Neural cell (in vitro differentiated cells): ENCODE measurements at regions not wholly inside any gene's neighbourhood (a gene's known extent, or its start where the extent isn't known, plus 50 kb on each side); places are given as distances from the start of the nearest gene placed in this dataset.

ENCODE experiments used
- H2AFZ ChIP-seq: fragments of 200-600, 300-800 bp; sonication (generic), shearing (Covaris generic); 2 replicates; pipeline ENCODE4 v1.6.0; 2014; ENCODE audit warnings: low read depth, mild to moderate bottlenecking, antibody characterized with exemption, low read length, moderate library complexity
- H3F3A ChIP-seq: fragments of 200-600 bp; shearing (Covaris generic); 2 replicates; pipeline ENCODE4 v1.6.1; 2016; ENCODE audit warnings: mild to moderate bottlenecking, moderate library complexity, mixed read lengths, antibody characterized with exemption, low read length; ENCODE audit not compliant: insufficient read depth, poor library complexity, severe bottlenecking
- H3K27ac ChIP-seq: fragments of 200-600, 300-800 bp; sonication (generic), shearing (Covaris generic); 2 replicates; pipeline ENCODE4 v1.5.1; 2014; ENCODE audit warnings: mild to moderate bottlenecking, low read length, moderate library complexity
- H3K27me3 ChIP-seq: fragments of 300-800, 200-600 bp; sonication (generic), shearing (Covaris generic); 2 replicates; pipeline ENCODE4 v1.6.0; 2014; ENCODE audit warnings: mild to moderate bottlenecking, low read depth, low read length, moderate library complexity; ENCODE audit not compliant: insufficient read depth
- H3K36me3 ChIP-seq: fragments of 300-800, 200-600 bp; sonication (generic), shearing (Covaris generic); 2 replicates; pipeline ENCODE4 v1.5.1; 2014; ENCODE audit warnings: mild to moderate bottlenecking, antibody characterized with exemption, low read length, moderate library complexity; ENCODE audit not compliant: insufficient read depth
- H3K4me2 ChIP-seq: fragments of 300-800, 200-600 bp; sonication (generic), shearing (Covaris generic); 2 replicates; pipeline ENCODE4 v1.6.0; 2014; ENCODE audit warnings: mild to moderate bottlenecking, low read length
- H3K4me3 ChIP-seq: fragments of 300-800, 200-600 bp; sonication (generic), shearing (Covaris generic); 2 replicates; pipeline ENCODE4 v1.5.1; 2014; ENCODE audit warnings: mild to moderate bottlenecking, low read length, moderate library complexity
- H3K79me2 ChIP-seq: fragments of 200-600 bp; shearing (Covaris generic); replicated peaks from 2 replicates; pipeline ENCODE4 v1.6.0; 2014; ENCODE audit warnings: mild to moderate bottlenecking, low read length, moderate library complexity; ENCODE audit not compliant: insufficient read depth
- H3K9ac ChIP-seq: fragments of 300-800, 200-600 bp; sonication (generic), shearing (Covaris generic); 2 replicates; pipeline ENCODE4 v1.6.1; 2016; ENCODE audit warnings: mild to moderate bottlenecking, low read length, mixed read lengths
- H3K9me2 ChIP-seq: fragments of 200-600 bp; shearing (Covaris generic); 2 replicates; pipeline ENCODE4 v1.6.1; 2016; ENCODE audit warnings: mild to moderate bottlenecking, low read length, mixed read lengths; ENCODE audit not compliant: insufficient read depth
- H3K9me3 ChIP-seq: fragments of 200-600, 300-800 bp; sonication (generic), shearing (Covaris generic); 2 replicates; pipeline ENCODE4 v1.6.1; 2016; ENCODE audit warnings: mild to moderate bottlenecking, mixed run types, low read length, moderate library complexity, mixed read lengths
- H4K20me1 ChIP-seq: fragments of 200-600 bp; shearing (Covaris generic); 2 replicates; pipeline ENCODE4 v1.6.1; 2016; ENCODE audit warnings: mild to moderate bottlenecking, mixed run types; ENCODE audit not compliant: insufficient read depth
- EP300 ChIP-seq: fragments of 450-650 bp; conservative IDR thresholded peaks from 2 replicates; pipeline ENCODE4 v1.6.1; 2014; ENCODE audit warnings: antibody characterized with exemption, mild to moderate bottlenecking, moderate library complexity; ENCODE audit not compliant: poor library complexity, severe bottlenecking
- EZH2 ChIP-seq: fragments of 200-600, 300-800 bp; shearing (Covaris generic), sonication (generic); IDR thresholded peaks from 2 replicates; pipeline ENCODE4 v1.6.1; 2014; ENCODE audit warnings: antibody characterized with exemption, low read length, borderline replicate concordance, mild to moderate bottlenecking; ENCODE audit not compliant: insufficient read depth, poor library complexity, severe bottlenecking
- MXI1 ChIP-seq: fragments of 450-650 bp; conservative IDR thresholded peaks from 2 replicates; pipeline ENCODE4 v1.6.1; 2014; ENCODE audit warnings: antibody characterized with exemption, mild to moderate bottlenecking; ENCODE audit not compliant: poor library complexity, severe bottlenecking
- POLR2AphosphoS5 ChIP-seq: IDR thresholded peaks from 2 replicates; pipeline ENCODE4 v1.6.1; 2012
- RAD21 ChIP-seq: fragments of 450-650 bp; conservative IDR thresholded peaks from 2 replicates; pipeline ENCODE4 v1.6.1; 2014; ENCODE audit warnings: antibody characterized with exemption, mild to moderate bottlenecking, moderate library complexity
- SMC3 ChIP-seq: fragments of 450-650 bp; conservative IDR thresholded peaks from 2 replicates; pipeline ENCODE4 v1.6.1; 2014; ENCODE audit warnings: antibody characterized with exemption, mild to moderate bottlenecking, moderate library complexity; ENCODE audit not compliant: poor library complexity
- TAF1 ChIP-seq: IDR thresholded peaks from 2 replicates; pipeline ENCODE4 v1.6.1; 2012; ENCODE audit warnings: low read depth
- TF ChIP-seq, protein P1 (sequence below): IDR thresholded peaks from 2 replicates; pipeline ENCODE4 v1.6.1; 2012; ENCODE audit warnings: borderline replicate concordance
- TF ChIP-seq, protein P2 (sequence below): fragments of 450-650 bp; IDR thresholded peaks from 2 replicates; pipeline ENCODE4 v1.5.1; 2014; ENCODE audit warnings: antibody characterized with exemption, mild to moderate bottlenecking, moderate library complexity; ENCODE audit not compliant: poor library complexity, severe bottlenecking

GRCh38 chr9:19876569-19877316 lies 87.9 kb upstream of the SLC24A2 start:
- Histone ChIP-seq H3K79me2 (no peaks in the 10 kb centered on the region), H2AFZ (no peak overlapping the region), H3F3A (no peaks in the 10 kb centered on the region), H3K4me2 (no peak overlapping the region), H3K36me3 (no peaks in the 10 kb centered on the region), H3K27me3 (no peaks in the 10 kb centered on the region), H3K9me2 (no peaks in the 10 kb centered on the region), H3K9ac (no peak overlapping the region), H4K20me1 (no peaks in the 10 kb centered on the region), H3K9me3 (no peaks in the 10 kb centered on the region), H3K27ac (no peak overlapping the region), H3K4me3 (no peak overlapping the region)
- no peak for TF ChIP-seq RAD21
- TF ChIP-seq TAF1: no peak
- TF ChIP-seq, protein P1, sequence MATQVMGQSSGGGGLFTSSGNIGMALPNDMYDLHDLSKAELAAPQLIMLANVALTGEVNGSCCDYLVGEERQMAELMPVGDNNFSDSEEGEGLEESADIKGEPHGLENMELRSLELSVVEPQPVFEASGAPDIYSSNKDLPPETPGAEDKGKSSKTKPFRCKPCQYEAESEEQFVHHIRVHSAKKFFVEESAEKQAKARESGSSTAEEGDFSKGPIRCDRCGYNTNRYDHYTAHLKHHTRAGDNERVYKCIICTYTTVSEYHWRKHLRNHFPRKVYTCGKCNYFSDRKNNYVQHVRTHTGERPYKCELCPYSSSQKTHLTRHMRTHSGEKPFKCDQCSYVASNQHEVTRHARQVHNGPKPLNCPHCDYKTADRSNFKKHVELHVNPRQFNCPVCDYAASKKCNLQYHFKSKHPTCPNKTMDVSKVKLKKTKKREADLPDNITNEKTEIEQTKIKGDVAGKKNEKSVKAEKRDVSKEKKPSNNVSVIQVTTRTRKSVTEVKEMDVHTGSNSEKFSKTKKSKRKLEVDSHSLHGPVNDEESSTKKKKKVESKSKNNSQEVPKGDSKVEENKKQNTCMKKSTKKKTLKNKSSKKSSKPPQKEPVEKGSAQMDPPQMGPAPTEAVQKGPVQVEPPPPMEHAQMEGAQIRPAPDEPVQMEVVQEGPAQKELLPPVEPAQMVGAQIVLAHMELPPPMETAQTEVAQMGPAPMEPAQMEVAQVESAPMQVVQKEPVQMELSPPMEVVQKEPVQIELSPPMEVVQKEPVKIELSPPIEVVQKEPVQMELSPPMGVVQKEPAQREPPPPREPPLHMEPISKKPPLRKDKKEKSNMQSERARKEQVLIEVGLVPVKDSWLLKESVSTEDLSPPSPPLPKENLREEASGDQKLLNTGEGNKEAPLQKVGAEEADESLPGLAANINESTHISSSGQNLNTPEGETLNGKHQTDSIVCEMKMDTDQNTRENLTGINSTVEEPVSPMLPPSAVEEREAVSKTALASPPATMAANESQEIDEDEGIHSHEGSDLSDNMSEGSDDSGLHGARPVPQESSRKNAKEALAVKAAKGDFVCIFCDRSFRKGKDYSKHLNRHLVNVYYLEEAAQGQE: no peak
- no peak for TF ChIP-seq SMC3
- TF ChIP-seq, protein P2, sequence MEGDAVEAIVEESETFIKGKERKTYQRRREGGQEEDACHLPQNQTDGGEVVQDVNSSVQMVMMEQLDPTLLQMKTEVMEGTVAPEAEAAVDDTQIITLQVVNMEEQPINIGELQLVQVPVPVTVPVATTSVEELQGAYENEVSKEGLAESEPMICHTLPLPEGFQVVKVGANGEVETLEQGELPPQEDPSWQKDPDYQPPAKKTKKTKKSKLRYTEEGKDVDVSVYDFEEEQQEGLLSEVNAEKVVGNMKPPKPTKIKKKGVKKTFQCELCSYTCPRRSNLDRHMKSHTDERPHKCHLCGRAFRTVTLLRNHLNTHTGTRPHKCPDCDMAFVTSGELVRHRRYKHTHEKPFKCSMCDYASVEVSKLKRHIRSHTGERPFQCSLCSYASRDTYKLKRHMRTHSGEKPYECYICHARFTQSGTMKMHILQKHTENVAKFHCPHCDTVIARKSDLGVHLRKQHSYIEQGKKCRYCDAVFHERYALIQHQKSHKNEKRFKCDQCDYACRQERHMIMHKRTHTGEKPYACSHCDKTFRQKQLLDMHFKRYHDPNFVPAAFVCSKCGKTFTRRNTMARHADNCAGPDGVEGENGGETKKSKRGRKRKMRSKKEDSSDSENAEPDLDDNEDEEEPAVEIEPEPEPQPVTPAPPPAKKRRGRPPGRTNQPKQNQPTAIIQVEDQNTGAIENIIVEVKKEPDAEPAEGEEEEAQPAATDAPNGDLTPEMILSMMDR: no peak
- no peak for TF ChIP-seq POLR2AphosphoS5
- no peak for TF ChIP-seq EP300
- TF ChIP-seq EZH2: no peak
- TF ChIP-seq MXI1: no peak

DNA sequence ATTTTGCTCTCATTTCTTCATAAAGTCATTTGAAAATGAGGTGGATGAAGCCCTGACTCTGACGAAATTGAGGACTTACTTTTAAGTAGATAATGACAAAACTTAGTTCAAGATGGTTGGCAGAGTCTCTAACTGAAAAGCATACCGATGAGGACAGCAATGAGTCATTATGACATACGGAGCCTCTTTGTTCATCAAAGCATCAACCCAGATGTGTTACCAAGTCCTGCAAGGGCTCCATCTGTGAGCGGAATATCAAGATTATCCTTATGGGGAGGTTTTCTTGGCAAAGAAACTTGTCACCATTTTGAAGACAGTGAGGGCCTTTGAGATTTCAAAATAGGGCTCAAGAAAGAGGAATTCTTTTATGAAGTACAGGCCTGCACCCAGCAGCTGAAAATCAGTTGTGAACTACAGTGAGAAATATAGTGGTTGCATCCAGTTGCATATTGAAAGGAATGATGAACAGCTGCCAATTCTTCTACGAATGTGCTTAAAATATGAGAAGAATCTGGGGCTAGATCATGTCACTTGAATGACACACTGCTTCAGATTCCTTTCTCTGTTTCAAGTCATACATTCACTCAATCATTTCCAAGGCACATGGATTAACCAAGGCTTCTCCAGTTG lies 86.6 kb upstream of the SLC24A2 start:
- Histone ChIP-seq H3K9ac (no peak overlapping the region), H2AFZ (no peak overlapping the region), H3K79me2 (no peaks in the 10 kb centered on the region), H3K4me2 (no peak overlapping the region), H3F3A (no peaks in the 10 kb centered on the region), H4K20me1 (no peaks in the 10 kb centered on the region), H3K27ac (no peak overlapping the region), H3K4me3 (no peak overlapping the region), H3K27me3 (no peaks in the 10 kb centered on the region), H3K9me3 (no peaks in the 10 kb centered on the region), H3K9me2 (no peaks in the 10 kb centered on the region), H3K36me3 (no peaks in the 10 kb centered on the region)
- TF ChIP-seq, protein P2: no peak
- TF ChIP-seq RAD21 (no peak), POLR2AphosphoS5 (no peak), EP300 (no peak), MXI1 (no peak), TAF1 (no peak), SMC3 (no peak), EZH2 (no peak)
- TF ChIP-seq, protein P1: no peak
